ENCODE measurements at regions not wholly inside any gene's neighbourhood (a gene's known extent, or its start where the extent isn't known, plus 50 kb on each side); places are given as distances from the start of the nearest gene placed in this dataset.

GRCh38 chr1:29521811-29522580, 285.7 kb downstream of the PTPRU start:
- H3K4me1 ChIP-seq (ENCODE audit: control insufficient read depth in 2 of 2, insufficient read depth in 2 of 2, low read length in 1 of 2): no peaks in the 10 kb centered on the region
- H3K36me3 ChIP-seq (ENCODE audit: control insufficient read depth in 2 of 2, insufficient read depth in 2 of 2, low read length in 1 of 2): no peaks in the 10 kb centered on the region
- WGBS, 2 donors: 62 to 63% methylated on average over 14 of the region's 14 CpGs
- H3K4me3 ChIP-seq (ENCODE audit: low read depth in 1 of 2, low read length in 2 of 2): no peak overlapping the region
- H3K27me3 ChIP-seq (ENCODE audit: control insufficient read depth in 1 of 2, insufficient read depth in 2 of 2, low read length in 2 of 2): no peaks in the 10 kb centered on the region
- H3K27ac ChIP-seq (ENCODE audit: low read depth in 2 of 2, low read length in 1 of 2): no peak overlapping the region
- H3K9me3 ChIP-seq (ENCODE audit: control insufficient read depth in 2 of 2, insufficient read depth in 1 of 2, low read depth in 1 of 2, low read length in 1 of 2): no peaks in the 10 kb centered on the region

DNA sequence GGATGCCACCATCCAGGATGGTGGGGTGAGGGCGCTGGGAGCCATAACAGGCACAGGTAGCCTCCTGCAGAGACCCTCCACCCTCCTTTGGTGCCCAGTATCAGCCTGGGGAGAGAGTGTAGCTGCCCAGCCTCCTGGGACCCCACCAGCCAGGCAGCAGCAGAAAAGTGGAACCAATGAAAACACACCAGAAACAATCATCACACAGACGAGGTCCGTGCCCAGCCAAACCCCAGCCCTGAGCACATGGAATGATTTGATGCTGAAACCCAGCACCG, 285.1 kb downstream of the PTPRU start:
- H3K9me3 ChIP-seq (ENCODE audit: control insufficient read depth in 2 of 2, insufficient read depth in 1 of 2, low read depth in 1 of 2, low read length in 1 of 2): no peaks in the 10 kb centered on the region
- 43 to 58% methylated on average over 4 of the region's 4 CpGs for whole genome bisulfite sequencing, 2 donors
- H3K27me3 ChIP-seq (ENCODE audit: control insufficient read depth in 1 of 2, insufficient read depth in 2 of 2, low read length in 2 of 2): no peaks in the 10 kb centered on the region

GRCh38 chr1:29520571-29521437, 284.5 kb downstream of the PTPRU start:
- WGBS, 2 donors: 63 to 65% methylated on average over 11 of the region's 11 CpGs
- Histone ChIP-seq H3K36me3 (ENCODE audit: control insufficient read depth in 2 of 2, insufficient read depth in 2 of 2, low read length in 1 of 2) (no peaks in the 10 kb centered on the region), H3K27me3 (ENCODE audit: control insufficient read depth in 1 of 2, insufficient read depth in 2 of 2, low read length in 2 of 2) (no peaks in the 10 kb centered on the region)

More for the DNA sequence above, 285.1 kb downstream of the PTPRU start:
- no peak overlapping the region for H3K27ac ChIP-seq (ENCODE audit: low read depth in 2 of 2, low read length in 1 of 2)
- no peak overlapping the region for H3K4me3 ChIP-seq (ENCODE audit: low read depth in 1 of 2, low read length in 2 of 2)
- H3K36me3 ChIP-seq (ENCODE audit: control insufficient read depth in 2 of 2, insufficient read depth in 2 of 2, low read length in 1 of 2): no peaks in the 10 kb centered on the region
- H3K4me1 ChIP-seq (ENCODE audit: control insufficient read depth in 2 of 2, insufficient read depth in 2 of 2, low read length in 1 of 2): no peaks in the 10 kb centered on the region

GRCh38 chr1:29519788-29520110, 283.4 kb downstream of the PTPRU start:
- H3K4me3 ChIP-seq (ENCODE audit: low read depth in 1 of 2, low read length in 2 of 2): no peak overlapping the region
- H3K27ac ChIP-seq (ENCODE audit: low read depth in 2 of 2, low read length in 1 of 2): no peak overlapping the region
- no peaks in the 10 kb centered on the region for H3K36me3 ChIP-seq (ENCODE audit: control insufficient read depth in 2 of 2, insufficient read depth in 2 of 2, low read length in 1 of 2)
- no peaks in the 10 kb centered on the region for H3K9me3 ChIP-seq (ENCODE audit: control insufficient read depth in 2 of 2, insufficient read depth in 1 of 2, low read depth in 1 of 2, low read length in 1 of 2)
- H3K4me1 ChIP-seq (ENCODE audit: control insufficient read depth in 2 of 2, insufficient read depth in 2 of 2, low read length in 1 of 2): no peaks in the 10 kb centered on the region
- WGBS, 2 donors: 31 to 39% methylated on average over 8 of the region's 8 CpGs
- no peaks in the 10 kb centered on the region for H3K27me3 ChIP-seq (ENCODE audit: control insufficient read depth in 1 of 2, insufficient read depth in 2 of 2, low read length in 2 of 2)

More at GRCh38 chr1:29520571-29521437, 284.5 kb downstream of the PTPRU start:
- Histone ChIP-seq H3K4me3 (ENCODE audit: low read depth in 1 of 2, low read length in 2 of 2) (no peak overlapping the region), H3K4me1 (ENCODE audit: control insufficient read depth in 2 of 2, insufficient read depth in 2 of 2, low read length in 1 of 2) (no peaks in the 10 kb centered on the region), H3K9me3 (ENCODE audit: control insufficient read depth in 2 of 2, insufficient read depth in 1 of 2, low read depth in 1 of 2, low read length in 1 of 2) (no peaks in the 10 kb centered on the region), H3K27ac (ENCODE audit: low read depth in 2 of 2, low read length in 1 of 2) (no peak overlapping the region)

DNA sequence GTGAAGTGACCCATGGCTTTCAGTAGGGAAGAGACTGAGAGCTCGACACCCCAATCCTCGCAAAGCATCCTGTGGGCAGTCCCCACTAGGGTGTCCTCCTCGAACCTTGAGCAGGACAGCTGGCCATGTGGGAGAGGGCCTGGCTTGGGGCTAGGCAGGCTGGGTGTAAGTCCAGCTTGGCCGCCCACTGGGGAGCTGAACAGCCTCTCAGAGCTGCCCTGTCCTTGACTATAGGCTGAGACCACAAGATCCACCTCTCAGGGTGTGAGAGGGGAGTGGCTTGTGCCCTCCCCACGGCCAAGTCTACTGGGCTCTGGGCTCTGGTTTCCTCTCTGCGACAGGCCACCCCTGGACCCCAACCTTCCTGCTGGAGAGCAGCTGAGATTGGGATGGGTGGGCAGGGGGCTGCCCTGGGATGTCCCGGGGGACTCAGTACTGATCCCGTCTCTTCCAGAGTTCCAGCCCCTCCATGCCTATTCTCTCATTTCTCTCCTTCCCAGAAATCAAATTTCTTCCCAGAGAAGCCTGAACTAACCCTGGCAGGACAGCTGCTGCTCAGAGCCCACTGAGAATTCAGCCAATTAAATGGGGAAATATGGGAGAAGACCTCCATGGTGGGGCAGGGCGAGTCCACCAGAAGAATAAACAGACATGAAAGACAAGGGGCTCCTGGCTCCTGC, 282.9 kb downstream of the PTPRU start:
- no peaks in the 10 kb centered on the region for H3K9me3 ChIP-seq (ENCODE audit: control insufficient read depth in 2 of 2, insufficient read depth in 1 of 2, low read depth in 1 of 2, low read length in 1 of 2)
- no peaks in the 10 kb centered on the region for H3K36me3 ChIP-seq (ENCODE audit: control insufficient read depth in 2 of 2, insufficient read depth in 2 of 2, low read length in 1 of 2)
- no peak overlapping the region for H3K4me3 ChIP-seq (ENCODE audit: low read depth in 1 of 2, low read length in 2 of 2)
- no peak overlapping the region for H3K27ac ChIP-seq (ENCODE audit: low read depth in 2 of 2, low read length in 1 of 2)
- H3K27me3 ChIP-seq (ENCODE audit: control insufficient read depth in 1 of 2, insufficient read depth in 2 of 2, low read length in 2 of 2): no peaks in the 10 kb centered on the region
- H3K4me1 ChIP-seq (ENCODE audit: control insufficient read depth in 2 of 2, insufficient read depth in 2 of 2, low read length in 1 of 2): no peaks in the 10 kb centered on the region
- WGBS, 2 donors: 60 to 70% methylated on average over 9 of the region's 9 CpGs

DNA sequence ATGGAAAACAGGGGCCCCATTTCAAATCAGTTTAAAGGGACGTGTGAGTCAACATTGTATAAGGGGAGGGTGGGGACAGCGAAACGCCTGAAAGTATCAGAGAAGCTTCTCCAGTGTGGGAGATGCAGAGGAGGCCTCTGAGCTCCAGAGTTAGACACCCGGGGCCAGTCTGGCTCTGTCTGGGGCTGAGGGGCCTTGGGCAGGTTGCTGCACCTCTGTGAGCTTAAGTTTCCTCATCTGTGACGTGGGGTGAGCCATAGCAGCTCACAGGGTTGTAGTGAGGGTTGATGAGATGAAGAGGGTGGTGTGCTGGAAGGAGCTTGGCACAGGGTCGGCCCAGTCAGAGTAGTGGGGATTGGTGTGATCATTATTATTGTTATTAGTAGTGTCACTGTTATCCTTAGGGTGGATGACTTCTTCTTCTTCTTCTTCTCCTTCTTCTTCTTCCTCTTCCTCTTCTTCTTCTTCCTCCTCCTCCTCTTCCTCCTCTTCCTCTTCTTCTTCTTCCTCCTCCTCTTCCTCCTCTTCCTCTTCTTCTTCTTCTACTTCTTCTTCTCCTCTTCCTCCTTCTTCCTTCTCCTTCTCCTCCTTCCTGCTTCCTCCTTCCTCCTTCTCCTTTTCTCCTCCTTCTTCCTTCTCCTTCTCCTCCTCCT, 282.0 kb downstream of the PTPRU start:
- H3K4me1 ChIP-seq (ENCODE audit: control insufficient read depth in 2 of 2, insufficient read depth in 2 of 2, low read length in 1 of 2): no peaks in the 10 kb centered on the region
- no peak overlapping the region for H3K4me3 ChIP-seq (ENCODE audit: low read depth in 1 of 2, low read length in 2 of 2)
- no peak overlapping the region for H3K27ac ChIP-seq (ENCODE audit: low read depth in 2 of 2, low read length in 1 of 2)
- WGBS, 2 donors: 73 to 74% methylated on average over 6 of the region's 6 CpGs
- no peaks in the 10 kb centered on the region for H3K27me3 ChIP-seq (ENCODE audit: control insufficient read depth in 1 of 2, insufficient read depth in 2 of 2, low read length in 2 of 2)
- H3K36me3 ChIP-seq (ENCODE audit: control insufficient read depth in 2 of 2, insufficient read depth in 2 of 2, low read length in 1 of 2): no peaks in the 10 kb centered on the region
- H3K9me3 ChIP-seq (ENCODE audit: control insufficient read depth in 2 of 2, insufficient read depth in 1 of 2, low read depth in 1 of 2, low read length in 1 of 2): no peaks in the 10 kb centered on the region

DNA sequence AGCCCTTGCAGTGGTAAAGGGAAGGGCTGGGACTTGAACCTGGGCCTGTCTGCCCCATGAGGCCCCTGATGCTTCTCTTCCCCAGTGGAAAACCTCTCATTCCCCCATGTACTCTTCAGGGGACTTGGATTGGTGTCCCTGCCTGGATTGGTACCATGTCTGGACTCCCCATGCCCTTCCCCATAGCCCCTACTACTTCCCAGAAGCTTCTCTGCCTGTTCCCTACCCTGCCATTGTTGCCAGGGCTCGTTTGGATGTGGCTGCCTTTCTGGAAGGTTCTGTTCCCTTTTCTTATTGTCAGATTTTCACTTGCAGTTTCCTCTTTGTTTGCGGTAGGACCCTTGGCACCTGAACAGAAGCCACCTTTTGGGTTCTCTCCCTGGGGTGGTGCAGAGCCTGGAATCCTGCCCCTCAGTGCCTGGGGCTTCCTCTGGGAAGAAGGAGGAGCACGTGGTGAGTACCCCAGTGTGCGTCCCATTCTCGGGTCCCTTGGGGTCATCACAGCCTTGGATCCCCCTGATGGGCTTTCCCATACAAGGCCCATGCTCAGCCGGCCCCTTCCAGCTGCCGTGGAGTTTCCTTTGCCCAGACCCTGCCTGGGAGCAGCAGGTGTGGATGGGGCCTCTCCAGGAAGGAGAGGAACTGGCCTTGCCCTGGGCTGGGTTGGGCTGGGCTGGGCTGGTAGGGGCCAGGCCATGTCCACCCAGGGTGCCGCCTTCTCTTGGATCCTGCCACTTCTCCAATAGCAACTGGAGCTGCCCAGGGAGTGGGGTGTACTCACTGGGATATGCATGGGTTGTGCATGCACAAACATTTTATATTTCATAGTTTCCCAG, 281.1 kb downstream of the PTPRU start:
- no peaks in the 10 kb centered on the region for H3K9me3 ChIP-seq (ENCODE audit: control insufficient read depth in 2 of 2, insufficient read depth in 1 of 2, low read depth in 1 of 2, low read length in 1 of 2)
- WGBS, 2 donors: 71 to 77% methylated on average over 8 of the region's 8 CpGs
- H3K4me3 ChIP-seq (ENCODE audit: low read depth in 1 of 2, low read length in 2 of 2): no peak overlapping the region
- no peaks in the 10 kb centered on the region for H3K4me1 ChIP-seq (ENCODE audit: control insufficient read depth in 2 of 2, insufficient read depth in 2 of 2, low read length in 1 of 2)
- H3K27me3 ChIP-seq (ENCODE audit: control insufficient read depth in 1 of 2, insufficient read depth in 2 of 2, low read length in 2 of 2): no peaks in the 10 kb centered on the region
- no peak overlapping the region for H3K27ac ChIP-seq (ENCODE audit: low read depth in 2 of 2, low read length in 1 of 2)
- no peaks in the 10 kb centered on the region for H3K36me3 ChIP-seq (ENCODE audit: control insufficient read depth in 2 of 2, insufficient read depth in 2 of 2, low read length in 1 of 2)

DNA sequence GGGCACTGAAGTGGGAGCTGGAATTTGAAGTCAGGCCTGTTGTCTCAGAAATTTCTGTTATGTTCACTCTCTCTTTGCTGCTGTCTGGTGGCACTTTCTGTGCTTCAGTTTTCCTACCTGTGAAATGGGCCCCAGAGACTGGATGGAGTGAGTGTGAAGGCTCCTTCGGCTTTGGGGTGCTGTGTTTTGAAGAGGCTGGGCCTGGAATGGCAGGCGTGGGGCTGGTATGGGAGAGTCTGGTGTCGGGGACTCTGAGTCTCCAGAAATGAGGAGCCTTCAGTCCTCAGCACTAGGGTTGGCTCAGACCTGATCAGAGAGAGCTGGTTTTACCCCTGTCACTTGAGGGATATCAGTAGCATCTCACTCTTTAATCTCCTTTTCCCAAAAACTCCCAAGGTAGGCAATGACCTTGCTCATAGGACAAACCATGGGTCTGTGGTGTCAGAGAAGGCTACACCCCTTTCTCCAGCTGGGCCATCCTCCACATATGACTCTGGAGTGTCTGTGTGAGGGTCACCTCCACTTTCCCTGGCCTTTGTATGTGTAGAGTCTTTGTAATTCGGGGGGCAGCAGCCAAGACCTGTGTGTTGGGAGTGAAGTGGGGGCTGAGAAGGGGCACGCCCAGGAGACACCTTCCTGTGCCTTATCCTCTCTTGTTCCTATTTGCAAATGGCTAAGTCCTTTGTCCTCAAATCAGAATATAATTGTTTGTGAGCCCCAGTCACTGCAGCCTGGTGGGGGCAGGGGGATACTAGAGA, 279.9 kb downstream of the PTPRU start:
- H3K9me3 ChIP-seq (ENCODE audit: control insufficient read depth in 2 of 2, insufficient read depth in 1 of 2, low read depth in 1 of 2, low read length in 1 of 2): no peaks in the 10 kb centered on the region
- 74 to 79% methylated on average over 5 of the region's 5 CpGs for WGBS, 2 donors
- no peak overlapping the region for H3K4me3 ChIP-seq (ENCODE audit: low read depth in 1 of 2, low read length in 2 of 2)
- H3K36me3 ChIP-seq (ENCODE audit: control insufficient read depth in 2 of 2, insufficient read depth in 2 of 2, low read length in 1 of 2): no peaks in the 10 kb centered on the region
- no peaks in the 10 kb centered on the region for H3K4me1 ChIP-seq (ENCODE audit: control insufficient read depth in 2 of 2, insufficient read depth in 2 of 2, low read length in 1 of 2)
- no peaks in the 10 kb centered on the region for H3K27me3 ChIP-seq (ENCODE audit: control insufficient read depth in 1 of 2, insufficient read depth in 2 of 2, low read length in 2 of 2)
- H3K27ac ChIP-seq (ENCODE audit: low read depth in 2 of 2, low read length in 1 of 2): no peak overlapping the region

Measured in esophagus (tissue), 2 donors.